SK-N-SH (cell line): ENCODE measurements at regions not wholly inside any gene's neighbourhood (a gene's known extent, or its start where the extent isn't known, plus 50 kb on each side); places are given as distances from the start of the nearest gene placed in this dataset.

Experiments
- CTCF ChIA-PET: fragments of 300-600, 350-600 bp; formaldehyde crosslinking; extraction: SDS; loops from one replicate; lab custom pipeline; 2021; lab: Yijun Ruan, JAX
- POLR2A ChIA-PET: fragments of 350-600 bp; sonication (Branson Sonifier 250); formaldehyde crosslinking; extraction: SDS; loops from one replicate; lab custom pipeline; 2020; ENCODE audit warnings: antibody characterized with exemption, inconsistent platforms; lab: Yijun Ruan, JAX
- DNase-seq: peaks from one replicate; pipeline ENCODE4 v3.0.0; 2012
- H2AFZ ChIP-seq: fragments of 200-600 bp; sonication (generic); 2 replicates; pipeline ENCODE4 v1.8.1; 2016; ENCODE audit warnings: antibody characterized with exemption, mild to moderate bottlenecking, low read depth
- H3F3A ChIP-seq: fragments of 200-600 bp; sonication (generic); replicated peaks from 2 replicates; pipeline ENCODE3; 2016; ENCODE audit warnings: antibody characterized with exemption, mild to moderate bottlenecking; ENCODE audit not compliant: insufficient read depth
- H3K27ac ChIP-seq, 2 experiments: fragments of 200-500 bp in 1 of 2; fragments of 200-600 bp in 1 of 2; sonication (Bioruptor generic) in 1 of 2; sonication (generic), shearing (Covaris generic) in 1 of 2; 2 replicates each; pipeline versions ENCODE4 v1.5.1 to v1.6.1; 2014 to 2016; ENCODE audit warnings: low read depth in 2 of 2, inconsistent platforms in 1 of 2, low read length in 1 of 2, mild to moderate bottlenecking in 1 of 2, mixed read lengths in 1 of 2
- H3K27me3 ChIP-seq: fragments of 200-600 bp; sonication (generic), shearing (Covaris generic); 2 replicates; pipeline ENCODE4 v1.6.1; 2016; ENCODE audit warnings: mixed run types; ENCODE audit not compliant: insufficient read depth
- H3K36me3 ChIP-seq, 2 experiments: fragments of 200-500 bp in 1 of 2; fragments of 200-600 bp in 1 of 2; sonication (Bioruptor generic) in 1 of 2; sonication (generic) in 1 of 2; replicated peaks in 1 of 2; 2 replicates each; pipeline versions ENCODE3 to v1.5.1; 2014 to 2016; ENCODE audit warnings: low read length in 1 of 2, mild to moderate bottlenecking in 1 of 2; ENCODE audit not compliant: insufficient read depth in 2 of 2, control insufficient read depth in 1 of 2
- H3K4me1 ChIP-seq, 2 experiments: fragments of 200-500 bp in 1 of 2; fragments of 200-600 bp in 1 of 2; sonication (Bioruptor generic) in 1 of 2; sonication (generic), shearing (Covaris generic) in 1 of 2; 2 replicates each; pipeline versions ENCODE4 v1.5.1 to v1.6.1; 2014 to 2016; ENCODE audit warnings: low read depth in 1 of 2, low read length in 1 of 2, mixed run types in 1 of 2; ENCODE audit not compliant: insufficient read depth in 2 of 2, control insufficient read depth in 1 of 2
- H3K4me2 ChIP-seq: fragments of 200-600 bp; sonication (generic), shearing (Covaris generic); 2 replicates; pipeline ENCODE4 v1.6.1; 2017; ENCODE audit warnings: mixed run types
- H3K4me3 ChIP-seq, 2 experiments: fragments of 200-500 bp in 1 of 2; fragments of 200-600 bp in 1 of 2; sonication (Bioruptor generic) in 1 of 2; sonication (generic), shearing (Covaris generic) in 1 of 2; 2 replicates each; pipeline versions ENCODE4 v1.5.1 to v1.8.1; 2014 to 2016; ENCODE audit warnings: low read depth in 2 of 2, inconsistent platforms in 1 of 2, low read length in 1 of 2, mild to moderate bottlenecking in 1 of 2, mixed read lengths in 1 of 2, moderate library complexity in 1 of 2
- H3K79me2 ChIP-seq: fragments of 200-600 bp; sonication (generic); 2 replicates; pipeline ENCODE4 v1.8.1; 2017; ENCODE audit warnings: mild to moderate bottlenecking; ENCODE audit not compliant: insufficient read depth
- H3K9ac ChIP-seq: fragments of 200-600 bp; sonication (generic); 2 replicates; pipeline ENCODE4 v1.6.1; 2017; ENCODE audit warnings: mixed run types
- H3K9me2 ChIP-seq: fragments of 200-600 bp; sonication (generic); 2 replicates; pipeline ENCODE4 v1.6.1; 2017; ENCODE audit warnings: mixed run types
- H3K9me3 ChIP-seq: fragments of 200-600 bp; sonication (generic); 2 replicates; pipeline ENCODE4 v1.6.1; 2017; ENCODE audit warnings: mixed run types, mild to moderate bottlenecking, moderate library complexity
- H4K20me1 ChIP-seq: fragments of 200-600 bp; sonication (generic); 2 replicates; pipeline ENCODE4 v1.6.1; 2017; ENCODE audit warnings: mild to moderate bottlenecking, mixed run types; ENCODE audit not compliant: insufficient read depth
- ELF1 ChIP-seq: IDR thresholded peaks from 2 replicates; pipeline ENCODE4 v1.4.0; 2012
- FOXJ3 ChIP-seq: sonication (generic); formaldehyde crosslinking; IDR thresholded peaks from 2 replicates; pipeline ENCODE4 v1.5.1; 2020; ENCODE audit warnings: mild to moderate bottlenecking, missing genetic modification reagents
- FOXM1 ChIP-seq: IDR thresholded peaks from 2 replicates; pipeline ENCODE4 v1.4.0; 2012; ENCODE audit warnings: low read depth, mild to moderate bottlenecking
- GABPA ChIP-seq: IDR thresholded peaks from 2 replicates; pipeline ENCODE4 v1.4.0; 2012; ENCODE audit warnings: low read depth, mild to moderate bottlenecking
- GATA2 ChIP-seq: sonication (generic); formaldehyde crosslinking; IDR thresholded peaks from 2 replicates; pipeline ENCODE4 v1.5.0; 2020; ENCODE audit warnings: mild to moderate bottlenecking, missing genetic modification reagents
- JUND ChIP-seq: IDR thresholded peaks from 2 replicates; pipeline ENCODE4 v1.4.0; 2012
- MAX ChIP-seq: IDR thresholded peaks from 2 replicates; pipeline ENCODE4 v1.4.0; 2012; ENCODE audit warnings: low read depth
- MEF2A ChIP-seq: IDR thresholded peaks from 2 replicates; pipeline ENCODE4 v1.4.0; 2012; ENCODE audit warnings: low read depth, borderline replicate concordance
- MXI1 ChIP-seq: IDR thresholded peaks from 2 replicates; pipeline ENCODE4 v1.6.1; 2012; ENCODE audit warnings: mild to moderate bottlenecking, low read depth, low read length, improper control_type of control experiment
- NFIC ChIP-seq: IDR thresholded peaks from 2 replicates; pipeline ENCODE4 v1.4.0; 2012; ENCODE audit warnings: borderline replicate concordance
- PBX3 ChIP-seq: IDR thresholded peaks from 2 replicates; pipeline ENCODE4; 2012
- RCOR1 ChIP-seq: fragments of 150-350 bp; IDR thresholded peaks from 2 replicates; pipeline ENCODE4 v1.6.1; 2017; ENCODE audit warnings: antibody characterized with exemption, low read length
- REST ChIP-seq: IDR thresholded peaks from 2 replicates; pipeline ENCODE4 v1.6.1; 2012; ENCODE audit warnings: mild to moderate bottlenecking, low read depth, low read length, moderate library complexity
- TCF12 ChIP-seq: IDR thresholded peaks from 2 replicates; pipeline ENCODE4 v1.4.0; 2012
- TEAD4 ChIP-seq: IDR thresholded peaks from 2 replicates; pipeline ENCODE4 v1.4.0; 2012; ENCODE audit warnings: mild to moderate bottlenecking, borderline replicate concordance; ENCODE audit not compliant: insufficient read depth
- USF1 ChIP-seq: IDR thresholded peaks from 2 replicates; pipeline ENCODE4 v1.4.0; 2012; ENCODE audit warnings: low read depth, borderline replicate concordance
- USF2 ChIP-seq: fragments of 150-350 bp; IDR thresholded peaks from 2 replicates; pipeline ENCODE4 v1.6.1; 2017; ENCODE audit warnings: antibody characterized with exemption, low read length, low read depth, borderline replicate concordance
- WGBS: methylation state at CpG from one replicate; pipeline ENCODE4 v1.1.6; 2017; ENCODE audit warnings: low lambda C conversion rate; 5-methylcytosine and 5-hydroxymethylcytosine counted together

GRCh38 chr2:235416858-235417499 is 76.9 kb upstream of the AGAP1 start:
- H3K27me3 ChIP-seq, result no peaks in the 10 kb centered on the region; the same call in 1 of the 2 replicates
- H3K4me3 ChIP-seq, result no peak overlapping the region
- H3K27ac ChIP-seq, result no peak overlapping the region
- 44% methylated on average over 7 of the region's 7 CpGs for WGBS
- H3K9ac ChIP-seq, result no peak overlapping the region
- TF ChIP-seq REST, result no peak
- no peak for TF ChIP-seq MEF2A
- no peak for TF ChIP-seq TCF12
- TF ChIP-seq MXI1, result no peak
- no peak for TF ChIP-seq RCOR1
- TF ChIP-seq GABPA, result no peak
- no peak for TF ChIP-seq NFIC
- no peak for TF ChIP-seq GATA2
- no peak for TF ChIP-seq USF1
- TF ChIP-seq JUND, result no peak
- TF ChIP-seq FOXJ3 (CRISPR knock-in tag), result no peak
- TF ChIP-seq TEAD4, result no peak
- no peak for TF ChIP-seq PBX3
- no peak for TF ChIP-seq USF2
- no peak for TF ChIP-seq MAX
- no peak for TF ChIP-seq ELF1
- no peak for TF ChIP-seq FOXM1
- H3K4me1 ChIP-seq, result peaks cover 0 to 3% of the 10 kb centered on the region in 2 experiments; a peak in 2 of 4 replicates
- H3K79me2 ChIP-seq, result no peaks in the 10 kb centered on the region
- POLR2A ChIA-PET, result no interaction called here
- no peaks in the 10 kb centered on the region for H3K36me3 ChIP-seq
- no peak overlapping the region for H2AFZ ChIP-seq
- H4K20me1 ChIP-seq, result no peaks in the 10 kb centered on the region
- H3K9me2 ChIP-seq, result no peaks in the 10 kb centered on the region
- no peak for DNase-seq
- H3K9me3 ChIP-seq, result no peaks in the 10 kb centered on the region
- CTCF ChIA-PET, result interaction anchor here (1.3 kb wide), 1 partner anchor 22 kb away, joined by 3 read pairs; no protein-coding TSS in a partner anchor
- no peak overlapping the region for H3K4me2 ChIP-seq
- H3F3A ChIP-seq, result no peaks in the 10 kb centered on the region
